ENCODE measurements at regions not wholly inside any gene's neighbourhood (a gene's known extent, or its start where the extent isn't known, plus 50 kb on each side); places are given as distances from the start of the nearest gene placed in this dataset.

GRCh38 chr2:235411905-235412485, 81.8 kb upstream of the AGAP1 start:
- Histone ChIP-seq H3K36me3 (ENCODE audit: control insufficient read depth in 2 of 2, insufficient read depth in 1 of 2, low read length in 2 of 2) (no peaks in the 10 kb centered on the region), H3K4me3 (ENCODE audit: low read depth, low read length) (no peak overlapping the region), H3K27ac (ENCODE audit: extremely low read depth, low read depth, low read length) (no peak overlapping the region), H3K9me3 (ENCODE audit: control insufficient read depth, insufficient read depth, low read depth, low read length) (no peaks in the 10 kb centered on the region), H3K4me1 (ENCODE audit: control insufficient read depth, insufficient read depth, low read length) (no peaks in the 10 kb centered on the region)
- POLR2A ChIA-PET = no interaction called here
- no peak for TF ChIP-seq KLF16 (tag by site-specific recombination; IDR thresholded peaks at IDR 0.05)
- no peak for TF ChIP-seq YY2 (tag by site-specific recombination; IDR thresholded peaks at IDR 0.05)
- no peak for TF ChIP-seq ZNF658 (tag by site-specific recombination; IDR thresholded peaks at IDR 0.05)
- TF ChIP-seq ZNF529 (tag by site-specific recombination; IDR thresholded peaks at IDR 0.05; ENCODE audit: insufficient replicate concordance) = no peak
- no peak for TF ChIP-seq PRDM10 (tag by site-specific recombination; IDR thresholded peaks at IDR 0.05)
- no peak for TF ChIP-seq AEBP2 (tag by site-specific recombination; IDR thresholded peaks at IDR 0.05; ENCODE audit: borderline replicate concordance)
- no peak for TF ChIP-seq ZNF544 (tag by site-specific recombination; IDR thresholded peaks at IDR 0.05)
- no peak for TF ChIP-seq ZNF585B (tag by site-specific recombination; IDR thresholded peaks at IDR 0.05)
- no peak for TF ChIP-seq ZNF610 (tag by site-specific recombination; IDR thresholded peaks at IDR 0.05; ENCODE audit: borderline replicate concordance)
- TF ChIP-seq ZNF501 (tag by site-specific recombination; IDR thresholded peaks at IDR 0.05) = no peak
- no peak for TF ChIP-seq ZNF132 (tag by site-specific recombination; IDR thresholded peaks at IDR 0.05; ENCODE audit: borderline replicate concordance)
- no peak for TF ChIP-seq KLF9 (tag by site-specific recombination; IDR thresholded peaks at IDR 0.05; ENCODE audit: low read depth)
- no peak for TF ChIP-seq HOXC10 (CRISPR knock-in tag; IDR thresholded peaks at IDR 0.05)
- no peak for TF ChIP-seq ZNF157 (tag by site-specific recombination; IDR thresholded peaks at IDR 0.05)
- CTCF ChIA-PET = no interaction called here

GRCh38 chr2:235413064-235413463, 80.8 kb upstream of the AGAP1 start:
- CTCF ChIA-PET = no interaction called here
- no peaks in the 10 kb centered on the region for H3K9me3 ChIP-seq (ENCODE audit: control insufficient read depth, insufficient read depth, low read depth, low read length)
- no peaks in the 10 kb centered on the region for H3K36me3 ChIP-seq (ENCODE audit: control insufficient read depth in 2 of 2, insufficient read depth in 1 of 2, low read length in 2 of 2)
- H3K4me3 ChIP-seq (ENCODE audit: low read depth, low read length) = no peak overlapping the region
- POLR2A ChIA-PET = no interaction called here
- no peak overlapping the region for H3K27ac ChIP-seq (ENCODE audit: extremely low read depth, low read depth, low read length)
- H3K4me1 ChIP-seq (ENCODE audit: control insufficient read depth, insufficient read depth, low read length) = no peaks in the 10 kb centered on the region
- TF ChIP-seq GLI4 (tag by site-specific recombination; IDR thresholded peaks at IDR 0.05) (no peak), ZNF140 (tag by site-specific recombination; IDR thresholded peaks at IDR 0.05) (no peak), ZNF148 (tag by site-specific recombination; IDR thresholded peaks at IDR 0.05; ENCODE audit: borderline replicate concordance) (no peak), ZNF292 (tag by site-specific recombination; IDR thresholded peaks at IDR 0.05; ENCODE audit: borderline replicate concordance, low read depth) (no peak), ZNF701 (tag by site-specific recombination; IDR thresholded peaks at IDR 0.05) (no peak), ZNF398 (tag by site-specific recombination; IDR thresholded peaks at IDR 0.05) (no peak), REPIN1 (tag by site-specific recombination; IDR thresholded peaks at IDR 0.05; ENCODE audit: low read depth) (no peak), ZNF366 (tag by site-specific recombination; conservative IDR thresholded peaks at IDR 0.05) (no peak), ZNF837 (tag by site-specific recombination; IDR thresholded peaks at IDR 0.05) (no peak), ZNF658 (tag by site-specific recombination; IDR thresholded peaks at IDR 0.05) (no peak), ZNF449 (tag by site-specific recombination; IDR thresholded peaks at IDR 0.05) (no peak), ZNF184 (tag by site-specific recombination; IDR thresholded peaks at IDR 0.05) (no peak), GLIS1 (tag by site-specific recombination; IDR thresholded peaks at IDR 0.05) (no peak)

All from HEK293 (cell line).